MM.1S (cell line): ENCODE measurements at regions not wholly inside any gene's neighbourhood (a gene's known extent, or its start where the extent isn't known, plus 50 kb on each side); places are given as distances from the start of the nearest gene placed in this dataset.

Source experiments
- DNase-seq: peaks from one replicate; pipeline ENCODE4 v3.0.0-alpha.2; 2015
- H2AFZ ChIP-seq: fragments of 300-600 bp; sonication (generic); 2 replicates; pipeline ENCODE4 v1.6.0; 2016; ENCODE audit warnings: antibody characterized with exemption, low read length
- H3F3A ChIP-seq: fragments of 300-600 bp; sonication (generic); 2 replicates; pipeline ENCODE4 v1.6.1; 2016; ENCODE audit warnings: mild to moderate bottlenecking, antibody characterized with exemption, low read length, moderate library complexity, mixed read lengths; ENCODE audit not compliant: insufficient read depth
- H3K27ac ChIP-seq: fragments of 300-600 bp; sonication (generic); 2 replicates; pipeline ENCODE4 v1.5.1; 2016; ENCODE audit warnings: mild to moderate bottlenecking, low read length
- H3K27me3 ChIP-seq: fragments of 300-600 bp; sonication (generic); replicated peaks from 2 replicates; pipeline ENCODE4 v1.6.0; 2016; ENCODE audit warnings: low read length; ENCODE audit not compliant: insufficient read depth
- H3K36me3 ChIP-seq: fragments of 300-600 bp; sonication (generic); replicated peaks from 2 replicates; pipeline ENCODE4 v1.6.1; 2016; ENCODE audit warnings: mild to moderate bottlenecking, low read length, mixed read lengths; ENCODE audit not compliant: insufficient read depth
- H3K4me1 ChIP-seq: fragments of 300-600 bp; sonication (generic); 2 replicates; pipeline ENCODE4 v1.6.1; 2016; ENCODE audit warnings: low read length, mixed read lengths
- H3K4me2 ChIP-seq: fragments of 300-600 bp; sonication (generic); 2 replicates; pipeline ENCODE4 v1.6.0; 2016; ENCODE audit warnings: low read depth, low read length
- H3K4me3 ChIP-seq: fragments of 300-600 bp; sonication (generic); 2 replicates; pipeline ENCODE4 v1.5.1; 2016; ENCODE audit warnings: low read length, mixed read lengths
- H3K79me2 ChIP-seq: fragments of 300-600 bp; sonication (generic); 2 replicates; pipeline ENCODE4 v1.6.1; 2016; ENCODE audit warnings: mixed run types, low read length, mixed read lengths
- H3K9ac ChIP-seq: fragments of 300-600 bp; sonication (generic); 2 replicates; pipeline ENCODE4 v1.6.1; 2016; ENCODE audit warnings: low read length, mixed read lengths
- H3K9me2 ChIP-seq: fragments of 300-600 bp; sonication (generic); replicated peaks from 2 replicates; pipeline ENCODE4 v1.6.1; 2016; ENCODE audit warnings: mild to moderate bottlenecking, low read length, mixed read lengths; ENCODE audit not compliant: insufficient read depth
- H3K9me3 ChIP-seq: fragments of 300-600 bp; sonication (generic); replicated peaks from 2 replicates; pipeline ENCODE4 v1.6.1; 2016; ENCODE audit warnings: mild to moderate bottlenecking, low read length, mixed read lengths; ENCODE audit not compliant: insufficient read depth
- H4K20me1 ChIP-seq: fragments of 300-600 bp; sonication (generic); 2 replicates; pipeline ENCODE4 v1.6.1; 2016; ENCODE audit warnings: mild to moderate bottlenecking, low read length, moderate library complexity, mixed read lengths; ENCODE audit not compliant: insufficient read depth
- CTCF ChIP-seq: fragments of 300-600 bp; sonication (generic); IDR thresholded peaks from 2 replicates; pipeline ENCODE4 v1.5.1; 2016; ENCODE audit warnings: antibody characterized with exemption, low read length, mixed read lengths
- EZH2 ChIP-seq: fragments of 300-600 bp; sonication (generic); optimal IDR thresholded peaks from 2 replicates; pipeline ENCODE3; 2017; ENCODE audit warnings: low read depth, mild to moderate bottlenecking, antibody characterized with exemption, low read length, mixed read lengths
- EZH2phosphoT487 ChIP-seq: fragments of 300-600 bp; sonication (generic); IDR thresholded peaks from 2 replicates; pipeline ENCODE4 v1.6.1; 2018; ENCODE audit warnings: antibody characterized with exemption, low read length

DNA sequence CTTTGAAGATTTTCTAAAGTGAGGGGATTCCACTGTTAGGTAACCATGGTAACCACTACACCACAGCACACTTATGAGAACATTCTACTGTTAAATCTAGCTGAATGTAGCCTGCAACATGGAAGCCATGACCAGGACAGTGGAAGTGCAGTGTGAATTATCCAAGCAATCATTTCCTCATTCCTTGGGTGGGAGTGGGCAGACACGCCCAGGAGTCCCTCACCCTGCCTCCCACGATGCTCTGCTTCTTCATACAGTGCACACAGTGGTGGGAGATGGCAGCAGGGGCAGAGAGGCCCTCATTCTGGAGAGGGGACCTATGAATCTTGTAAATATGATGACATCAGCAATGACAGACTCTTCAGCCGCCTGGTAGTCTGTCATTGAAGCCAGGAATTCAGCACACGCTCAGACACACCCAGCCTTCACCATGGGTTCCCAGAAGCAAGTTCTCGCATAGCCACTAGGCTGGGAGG is 70.1 kb upstream of the HOXC13 start:
- H3K79me2 ChIP-seq: no peaks in the 10 kb centered on the region
- no peaks in the 10 kb centered on the region; the same call in 1 of the 2 replicates for H3K4me1 ChIP-seq
- DNase-seq: no peak
- H3K4me2 ChIP-seq: no peak overlapping the region
- H3K4me3 ChIP-seq: no peak overlapping the region
- H3K9ac ChIP-seq: no peak overlapping the region
- no peaks in the 10 kb centered on the region for H3K36me3 ChIP-seq
- H3K9me3 ChIP-seq: no peaks in the 10 kb centered on the region
- no peak overlapping the region for H2AFZ ChIP-seq
- no peak overlapping the region for H3K27ac ChIP-seq
- H3K9me2 ChIP-seq: no peaks in the 10 kb centered on the region
- no peaks in the 10 kb centered on the region for H4K20me1 ChIP-seq
- no peaks in the 10 kb centered on the region for H3F3A ChIP-seq
- TF ChIP-seq EZH2: no peak
- TF ChIP-seq EZH2phosphoT487: no peak
- no peak for TF ChIP-seq CTCF
- H3K27me3 ChIP-seq: peaks cover 56% of the 10 kb centered on the region

DNA sequence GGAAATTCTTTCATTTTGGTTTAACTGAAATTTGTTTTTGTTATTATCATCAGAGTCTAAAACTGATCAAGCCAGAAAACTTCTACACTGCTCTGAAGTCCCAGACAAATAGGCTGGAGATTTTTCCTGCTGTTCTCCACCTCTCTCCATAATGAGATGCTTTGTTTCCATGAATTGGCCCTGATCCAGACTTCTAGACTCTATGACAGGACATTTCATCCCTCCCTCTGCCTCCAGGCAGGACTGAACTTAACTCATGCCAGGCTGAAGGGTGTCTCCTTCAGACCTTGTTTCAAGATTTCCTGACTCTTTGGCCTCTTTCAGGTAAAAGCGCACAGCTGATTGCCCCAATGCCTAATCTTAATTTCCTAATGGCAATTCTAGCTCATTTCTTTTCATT is 69.1 kb upstream of the HOXC13 start:
- H4K20me1 ChIP-seq: no peaks in the 10 kb centered on the region
- H2AFZ ChIP-seq: no peak overlapping the region
- H3K9ac ChIP-seq: no peak overlapping the region
- no peaks in the 10 kb centered on the region for H3F3A ChIP-seq
- no peaks in the 10 kb centered on the region for H3K9me2 ChIP-seq
- no peak overlapping the region for H3K4me2 ChIP-seq
- no peaks in the 10 kb centered on the region for H3K79me2 ChIP-seq
- H3K27ac ChIP-seq: no peak overlapping the region
- TF ChIP-seq EZH2phosphoT487 (no peak), EZH2 (no peak), CTCF (no peak)
- H3K9me3 ChIP-seq: no peaks in the 10 kb centered on the region
- no peaks in the 10 kb centered on the region; the same call in 1 of the 2 replicates for H3K4me1 ChIP-seq
- no peak overlapping the region for H3K4me3 ChIP-seq
- DNase-seq: no peak
- H3K36me3 ChIP-seq: no peaks in the 10 kb centered on the region
- H3K27me3 ChIP-seq: peaks cover 57% of the 10 kb centered on the region

- no peak overlapping the region for H3K27ac ChIP-seq
These were observed 68.5 kb upstream of the HOXC13 start for GRCh38 chr12:53870117-53870516.

More at GRCh38 chr12:53870117-53870516, 68.5 kb upstream of the HOXC13 start:
- Histone ChIP-seq H2AFZ (no peak overlapping the region), H3K4me2 (no peak overlapping the region), H3K36me3 (no peaks in the 10 kb centered on the region), H3K4me1 (no peaks in the 10 kb centered on the region; the same call in 1 of the 2 replicates), H4K20me1 (no peaks in the 10 kb centered on the region), H3K79me2 (no peaks in the 10 kb centered on the region), H3K4me3 (no peak overlapping the region), H3K9ac (no peak overlapping the region), H3K9me2 (no peaks in the 10 kb centered on the region), H3K27me3 (peaks cover 58% of the 10 kb centered on the region), H3F3A (no peaks in the 10 kb centered on the region), H3K9me3 (no peaks in the 10 kb centered on the region)
- TF ChIP-seq EZH2phosphoT487 (no peak), EZH2 (no peak), CTCF (no peak)
- DNase-seq: no peak
